OCI-LY7 (cell line): ENCODE measurements at regions not wholly inside any gene's neighbourhood (a gene's known extent, or its start where the extent isn't known, plus 50 kb on each side); places are given as distances from the start of the nearest gene placed in this dataset.

ENCODE experiments used
- BruUV-seq: library from RNA; stranded (reverse); fragments of 400-500 nt; replicated peaks from 2 replicates; lab custom pipeline; 2021; lab: Mats Ljungman, UMichigan
- CTCF ChIA-PET: fragments of 300-600 bp; sonication (Branson Sonifier 250); formaldehyde crosslinking; loops from one replicate; lab custom pipeline; 2022; ENCODE audit warnings: antibody characterized with exemption; ENCODE audit not compliant: unreplicated experiment; lab: Charles Lee
- POLR2A ChIA-PET: fragments of 300-600 bp; sonication (Branson Sonifier 250); formaldehyde crosslinking; loops from one replicate; lab custom pipeline; 2022; ENCODE audit warnings: antibody characterized with exemption; lab: Charles Lee
- DNase-seq: peaks from one replicate; pipeline ENCODE4 v3.0.0-alpha.2; 2015; ENCODE audit warnings: low spot score
- H2AFZ ChIP-seq: fragments of 200-600 bp; sonication (generic), shearing (Covaris generic); 2 replicates; pipeline ENCODE4 v1.6.1; 2014; ENCODE audit warnings: mild to moderate bottlenecking, antibody characterized with exemption, low read length, moderate library complexity
- H3K27ac ChIP-seq: fragments of 200-600 bp; sonication (generic); 2 replicates; pipeline ENCODE4 v1.5.1; 2014; ENCODE audit warnings: mixed run types, low read depth, mild to moderate bottlenecking, moderate library complexity, low read length, inconsistent platforms; ENCODE audit not compliant: poor library complexity, severe bottlenecking
- H3K36me3 ChIP-seq: fragments of 200-600 bp; sonication (generic); 2 replicates; pipeline ENCODE4 v1.6.1; 2014; ENCODE audit warnings: mild to moderate bottlenecking, antibody characterized with exemption, low read length, moderate library complexity, mixed read lengths; ENCODE audit not compliant: insufficient read depth
- H3K4me1 ChIP-seq: fragments of 200-600 bp; sonication (generic); 2 replicates; pipeline ENCODE4 v1.5.1; 2014; ENCODE audit warnings: mild to moderate bottlenecking, low read length; ENCODE audit not compliant: insufficient read depth, poor library complexity, severe bottlenecking
- H3K4me2 ChIP-seq: fragments of 200-600 bp; sonication (generic); 2 replicates; pipeline ENCODE4 v1.6.1; 2014; ENCODE audit warnings: mild to moderate bottlenecking, low read length
- H3K4me3 ChIP-seq: fragments of 200-600 bp; sonication (generic); 2 replicates; pipeline ENCODE4 v1.5.1; 2014; ENCODE audit warnings: mild to moderate bottlenecking, low read depth, low read length; ENCODE audit not compliant: poor library complexity, severe bottlenecking
- H3K79me2 ChIP-seq: fragments of 200-600 bp; sonication (generic); 2 replicates; pipeline ENCODE4 v1.6.1; 2016; ENCODE audit warnings: low read depth, mild to moderate bottlenecking, low read length, moderate library complexity, mixed read lengths; ENCODE audit not compliant: insufficient read depth
- H3K9me2 ChIP-seq: fragments of 200-600 bp; sonication (generic); 2 replicates; pipeline ENCODE4 v1.6.1; 2016; ENCODE audit warnings: mild to moderate bottlenecking, low read length, mixed read lengths; ENCODE audit not compliant: insufficient read depth
- H3K9me3 ChIP-seq: fragments of 200-600 bp; sonication (generic); 2 replicates; pipeline ENCODE4 v1.6.1; 2014; ENCODE audit warnings: mild to moderate bottlenecking, mixed run types, low read length, mixed read lengths
- H4K20me1 ChIP-seq: fragments of 200-600 bp; sonication (generic); 2 replicates; pipeline ENCODE4 v1.6.1; 2014; ENCODE audit warnings: mild to moderate bottlenecking, antibody characterized with exemption, low read length, moderate library complexity, mixed read lengths; ENCODE audit not compliant: insufficient read depth
- CTCF ChIP-seq: fragments of 200-600 bp; sonication (generic); conservative IDR thresholded peaks from 2 replicates; pipeline ENCODE4 v1.5.1; 2014; ENCODE audit warnings: mild to moderate bottlenecking, antibody characterized with exemption, low read length, moderate library complexity, mixed read lengths
- EZH2phosphoT487 ChIP-seq: fragments of 200-600 bp; sonication (generic); IDR thresholded peaks from 2 replicates; pipeline ENCODE4 v1.6.1; 2018; ENCODE audit warnings: low read depth, borderline replicate concordance, mild to moderate bottlenecking, mixed run types, antibody characterized with exemption, low read length, moderate library complexity, mixed read lengths
- intact Hi-C: fragments of 100-400 bp; cut with micrococcal nuclease; formaldehyde crosslinking; loops from one replicate; pipeline ENCODE4 v1.10.0; 2022; ENCODE audit not compliant: unreplicated experiment

- ChIA-PET CTCF (no interaction called here), POLR2A (no interaction called here)
- no peak for DNase-seq
- H3K79me2 ChIP-seq = no peaks in the 10 kb centered on the region
- no peak for TF ChIP-seq EZH2phosphoT487
- no peak for TF ChIP-seq CTCF
- H3K27ac ChIP-seq = no peak overlapping the region
- no peaks in the 10 kb centered on the region for H3K9me3 ChIP-seq
- no peak overlapping the region for H2AFZ ChIP-seq
- no peak overlapping the region for H3K4me2 ChIP-seq
- H3K4me1 ChIP-seq = no peaks in the 10 kb centered on the region
- H3K36me3 ChIP-seq = no peaks in the 10 kb centered on the region
- intact Hi-C loops = loop anchor here (10.0 kb wide), 1 partner anchor 1410 kb away; no protein-coding TSS in a partner anchor
- H4K20me1 ChIP-seq = no peaks in the 10 kb centered on the region
- no peaks in the 10 kb centered on the region for H3K9me2 ChIP-seq
- no peak overlapping the region for H3K4me3 ChIP-seq
- BruUV-seq = no TSS peak
Observed at GRCh38 chr2:5364361-5364760, 327.8 kb upstream of the SOX11 start.

- ChIA-PET POLR2A (no interaction called here), CTCF (no interaction called here)
- H3K9me3 ChIP-seq = no peaks in the 10 kb centered on the region
- peak overlapping the region; percentile 55 for H2AFZ ChIP-seq
- no TSS peak for BruUV-seq
- H3K4me2 ChIP-seq = no peak overlapping the region
- TF ChIP-seq EZH2phosphoT487 (no peak), CTCF (peak; percentile 91)
- no peaks in the 10 kb centered on the region for H3K4me1 ChIP-seq
- no peak overlapping the region for H3K27ac ChIP-seq
- no peaks in the 10 kb centered on the region for H4K20me1 ChIP-seq
- DNase-seq = peak; percentile 60
- intact Hi-C loops = loop anchor here (10.0 kb wide), 1 partner anchor 1411 kb away; no protein-coding TSS in a partner anchor
- H3K4me3 ChIP-seq = no peak overlapping the region
- no peaks in the 10 kb centered on the region for H3K36me3 ChIP-seq
- H3K79me2 ChIP-seq = no peaks in the 10 kb centered on the region
- H3K9me2 ChIP-seq = no peaks in the 10 kb centered on the region
Observed at GRCh38 chr2:5365871-5366461, 326.2 kb upstream of the SOX11 start.

GRCh38 chr2:5367321-5367720, 324.9 kb upstream of the SOX11 start:
- Histone ChIP-seq H3K9me2 (no peaks in the 10 kb centered on the region), H3K9me3 (no peaks in the 10 kb centered on the region), H4K20me1 (no peaks in the 10 kb centered on the region), H2AFZ (no peak overlapping the region), H3K27ac (no peak overlapping the region), H3K4me2 (no peak overlapping the region), H3K36me3 (no peaks in the 10 kb centered on the region), H3K4me3 (no peak overlapping the region), H3K4me1 (no peaks in the 10 kb centered on the region), H3K79me2 (no peaks in the 10 kb centered on the region)
- intact Hi-C loops = loop anchor here (10.0 kb wide), 1 partner anchor 1413 kb away; no protein-coding TSS in a partner anchor
- no peak for TF ChIP-seq EZH2phosphoT487
- TF ChIP-seq CTCF = no peak
- POLR2A ChIA-PET = no interaction called here
- no TSS peak for BruUV-seq
- CTCF ChIA-PET = no interaction called here
- no peak for DNase-seq
